Mesodermal cell (in vitro differentiated cells): ENCODE measurements at regions not wholly inside any gene's neighbourhood (a gene's known extent, or its start where the extent isn't known, plus 50 kb on each side); places are given as distances from the start of the nearest gene placed in this dataset.

Experiments used
- H3K27ac ChIP-seq: 2 replicates; pipeline ENCODE4 v1.7.0; 2013; ENCODE audit warnings: mild to moderate bottlenecking, low read depth, low read length, moderate library complexity; ENCODE audit not compliant: severe bottlenecking
- H3K36me3 ChIP-seq: 2 replicates; pipeline ENCODE4 v1.7.1; 2013; ENCODE audit warnings: mild to moderate bottlenecking, low read length, moderate library complexity; ENCODE audit not compliant: control insufficient read depth, insufficient read depth
- H3K4me1 ChIP-seq: one replicate; pipeline ENCODE4 v1.7.1; 2013; ENCODE audit warnings: mild to moderate bottlenecking, low read length; ENCODE audit not compliant: insufficient read depth, control insufficient read depth, poor library complexity, severe bottlenecking
- H3K4me3 ChIP-seq: 2 replicates; pipeline ENCODE4 v1.7.0; 2013; ENCODE audit warnings: low read length, control low read depth, mild to moderate bottlenecking; ENCODE audit not compliant: insufficient read depth, poor library complexity, severe bottlenecking; ENCODE audit errors: extremely low read depth
- H3K9me3 ChIP-seq: 2 replicates; pipeline ENCODE4 v1.7.1; 2013; ENCODE audit warnings: mild to moderate bottlenecking, low read length, moderate library complexity; ENCODE audit not compliant: control insufficient read depth
- WGBS, 2 experiments: methylation state at CpG; one replicate each; pipeline ENCODE4 v1.1.5; 2013; ENCODE audit warnings: missing lambda C conversion rate in 2 of 2; ENCODE audit not compliant: insufficient coverage in 2 of 2; 5-methylcytosine and 5-hydroxymethylcytosine counted together

- H3K4me3 ChIP-seq = no peak overlapping the region
- H3K27ac ChIP-seq = no peak overlapping the region
- H3K9me3 ChIP-seq = no peaks in the 10 kb centered on the region
- H3K4me1 ChIP-seq = no peaks in the 10 kb centered on the region
- no peaks in the 10 kb centered on the region for H3K36me3 ChIP-seq
- WGBS, 2 experiments = 60% methylated on average over 2 of the region's 5 CpGs; no CpG with 5 or more reads in 1 of the 2 experiments
These were observed 162.6 kb downstream of the TAF11L14 start for GRCh38 chr5:17796757-17797396.

GRCh38 chr5:17799521-17799920 lies 165.3 kb downstream of the TAF11L14 start:
- Histone ChIP-seq H3K36me3 (no peaks in the 10 kb centered on the region), H3K4me3 (no peak overlapping the region), H3K9me3 (no peaks in the 10 kb centered on the region), H3K4me1 (no peaks in the 10 kb centered on the region), H3K27ac (no peak overlapping the region)
- 70 to 100% methylated on average over 1 of the region's 1 CpG for WGBS, 2 experiments

GRCh38 chr5:17801595-17801994 lies 167.3 kb downstream of the TAF11L14 start:
- WGBS, 2 experiments = 64 to 71% methylated on average over 2 of the region's 2 CpGs

GRCh38 chr5:17802256-17802655 lies 168.0 kb downstream of the TAF11L14 start:
- H3K27ac ChIP-seq = no peak overlapping the region
- no peak overlapping the region for H3K4me3 ChIP-seq
- H3K36me3 ChIP-seq = no peaks in the 10 kb centered on the region

More at GRCh38 chr5:17801595-17801994, 167.3 kb downstream of the TAF11L14 start:
- Histone ChIP-seq H3K36me3 (no peaks in the 10 kb centered on the region), H3K4me1 (no peaks in the 10 kb centered on the region), H3K9me3 (no peaks in the 10 kb centered on the region), H3K27ac (no peak overlapping the region), H3K4me3 (no peak overlapping the region)

GRCh38 chr5:17803971-17804370 lies 169.7 kb downstream of the TAF11L14 start:
- Histone ChIP-seq H3K36me3 (no peaks in the 10 kb centered on the region), H3K4me1 (no peaks in the 10 kb centered on the region), H3K4me3 (no peak overlapping the region), H3K9me3 (no peaks in the 10 kb centered on the region), H3K27ac (no peak overlapping the region)

More at GRCh38 chr5:17802256-17802655, 168.0 kb downstream of the TAF11L14 start:
- Histone ChIP-seq H3K4me1 (no peaks in the 10 kb centered on the region), H3K9me3 (no peaks in the 10 kb centered on the region)
- WGBS, 2 experiments = 60% methylated on average over 2 of the region's 3 CpGs; no CpG with 5 or more reads in 1 of the 2 experiments

- Histone ChIP-seq H3K9me3 (no peaks in the 10 kb centered on the region), H3K4me1 (no peaks in the 10 kb centered on the region), H3K4me3 (no peak overlapping the region), H3K36me3 (no peaks in the 10 kb centered on the region), H3K27ac (no peak overlapping the region)
- no CpG with 5 or more reads among the region's 2 CpGs for WGBS, 2 experiments
These were observed 171.1 kb downstream of the TAF11L14 start for GRCh38 chr5:17805227-17805825.

GRCh38 chr5:17806818-17807468 lies 172.7 kb downstream of the TAF11L14 start:
- no peaks in the 10 kb centered on the region for H3K9me3 ChIP-seq
- 68 to 96% methylated on average over 3 to 4 of the region's 5 CpGs for WGBS, 2 experiments
- no peaks in the 10 kb centered on the region for H3K36me3 ChIP-seq
- H3K4me3 ChIP-seq = no peak overlapping the region
- no peak overlapping the region for H3K27ac ChIP-seq
- no peaks in the 10 kb centered on the region for H3K4me1 ChIP-seq

- 83% methylated on average over 1 of the region's 2 CpGs; no CpG with 5 or more reads in 1 of the 2 experiments for WGBS, 2 experiments
- Histone ChIP-seq H3K9me3 (no peaks in the 10 kb centered on the region), H3K36me3 (no peaks in the 10 kb centered on the region), H3K4me3 (no peak overlapping the region), H3K4me1 (no peaks in the 10 kb centered on the region), H3K27ac (no peak overlapping the region)
These were observed 174.3 kb downstream of the TAF11L14 start for GRCh38 chr5:17808566-17808965.

GRCh38 chr5:17810734-17811133 lies 176.5 kb downstream of the TAF11L14 start:
- WGBS, 2 experiments = 83 to 100% methylated on average over 1 of the region's 1 CpG
- Histone ChIP-seq H3K4me1 (no peaks in the 10 kb centered on the region), H3K36me3 (no peaks in the 10 kb centered on the region), H3K27ac (no peak overlapping the region), H3K9me3 (no peaks in the 10 kb centered on the region), H3K4me3 (no peak overlapping the region)

- Histone ChIP-seq H3K36me3 (no peaks in the 10 kb centered on the region), H3K27ac (no peak overlapping the region), H3K9me3 (no peaks in the 10 kb centered on the region), H3K4me3 (no peak overlapping the region), H3K4me1 (no peaks in the 10 kb centered on the region)
- WGBS, 2 experiments = 100% methylated on average over 2 to 4 of the region's 5 CpGs
These were observed 179.0 kb downstream of the TAF11L14 start for GRCh38 chr5:17813214-17813613.

GRCh38 chr5:17816505-17816904 lies 182.2 kb downstream of the TAF11L14 start:
- Histone ChIP-seq H3K4me3 (no peak overlapping the region), H3K9me3 (no peaks in the 10 kb centered on the region), H3K4me1 (no peaks in the 10 kb centered on the region), H3K27ac (no peak overlapping the region), H3K36me3 (no peaks in the 10 kb centered on the region)
- 78% methylated on average over 1 of the region's 1 CpG; no CpG with 5 or more reads in 1 of the 2 experiments for WGBS, 2 experiments
